ENCODE measurements at regions not wholly inside any gene's neighbourhood (a gene's known extent, or its start where the extent isn't known, plus 50 kb on each side); places are given as distances from the start of the nearest gene placed in this dataset.

DNA sequence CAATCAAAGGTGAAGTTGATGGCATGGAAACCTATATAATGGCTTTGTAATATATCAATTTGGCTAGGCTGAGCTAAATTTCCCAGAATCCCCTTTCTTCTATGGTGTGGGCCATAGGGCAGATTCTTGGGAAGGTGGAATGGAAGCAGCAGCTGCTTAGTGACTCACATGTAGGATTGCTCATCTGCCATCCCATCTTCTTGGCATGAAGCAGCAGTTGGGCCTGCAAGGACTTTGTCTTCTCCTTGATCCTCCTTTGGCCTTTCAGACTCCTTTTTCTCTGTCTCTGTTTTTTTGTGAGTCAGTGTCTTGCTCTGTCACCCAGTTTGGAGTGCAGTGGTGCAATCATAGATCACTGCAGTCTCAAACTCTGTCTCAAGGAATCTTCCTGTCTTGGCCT is 52.6 kb upstream of the CEP162 start:
- TF ChIP-seq, protein P1, sequence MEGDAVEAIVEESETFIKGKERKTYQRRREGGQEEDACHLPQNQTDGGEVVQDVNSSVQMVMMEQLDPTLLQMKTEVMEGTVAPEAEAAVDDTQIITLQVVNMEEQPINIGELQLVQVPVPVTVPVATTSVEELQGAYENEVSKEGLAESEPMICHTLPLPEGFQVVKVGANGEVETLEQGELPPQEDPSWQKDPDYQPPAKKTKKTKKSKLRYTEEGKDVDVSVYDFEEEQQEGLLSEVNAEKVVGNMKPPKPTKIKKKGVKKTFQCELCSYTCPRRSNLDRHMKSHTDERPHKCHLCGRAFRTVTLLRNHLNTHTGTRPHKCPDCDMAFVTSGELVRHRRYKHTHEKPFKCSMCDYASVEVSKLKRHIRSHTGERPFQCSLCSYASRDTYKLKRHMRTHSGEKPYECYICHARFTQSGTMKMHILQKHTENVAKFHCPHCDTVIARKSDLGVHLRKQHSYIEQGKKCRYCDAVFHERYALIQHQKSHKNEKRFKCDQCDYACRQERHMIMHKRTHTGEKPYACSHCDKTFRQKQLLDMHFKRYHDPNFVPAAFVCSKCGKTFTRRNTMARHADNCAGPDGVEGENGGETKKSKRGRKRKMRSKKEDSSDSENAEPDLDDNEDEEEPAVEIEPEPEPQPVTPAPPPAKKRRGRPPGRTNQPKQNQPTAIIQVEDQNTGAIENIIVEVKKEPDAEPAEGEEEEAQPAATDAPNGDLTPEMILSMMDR (conservative IDR thresholded peaks at IDR 0.05; ENCODE audit: low read length), result no peak
- no peak for TF ChIP-seq EZH2phosphoT487 (IDR thresholded peaks at IDR 0.05; ENCODE audit: borderline replicate concordance)
